Mucosa of descending colon (tissue), 3 donors: ENCODE measurements at regions not wholly inside any gene's neighbourhood (a gene's known extent, or its start where the extent isn't known, plus 50 kb on each side); places are given as distances from the start of the nearest gene placed in this dataset.

Experiments
- ATAC-seq: fragments of 200-7000 bp; cut with Tn5 transposase; one replicate; pipeline ENCODE4 v1.9.1; 2020; ENCODE audit warnings: mild to moderate bottlenecking, moderate library complexity
- DNase-seq, 3 donors: peaks; one replicate each; pipeline ENCODE4 v3.0.0-alpha.2; 2020
- H3K36me3 ChIP-seq: fragments of 200-600 bp; one replicate; pipeline ENCODE4 v1.8.0; 2021; ENCODE audit warnings: low read depth, mild to moderate bottlenecking
- H3K4me1 ChIP-seq: fragments of 200-600 bp; one replicate; pipeline ENCODE4 v1.8.0; 2021; ENCODE audit warnings: low read depth, mild to moderate bottlenecking
- H3K4me3 ChIP-seq: fragments of 200-600 bp; one replicate; pipeline ENCODE4 v1.8.0; 2021; ENCODE audit warnings: mild to moderate bottlenecking
- H3K9me3 ChIP-seq: fragments of 200-600 bp; one replicate; pipeline ENCODE4 v1.8.0; 2021; ENCODE audit warnings: mild to moderate bottlenecking
- CTCF ChIP-seq: fragments of 200-600 bp; IDR thresholded peaks from one replicate; pipeline ENCODE4 v1.8.0; 2022; ENCODE audit warnings: antibody characterized with exemption, mild to moderate bottlenecking
- intact Hi-C, 2 donors: fragments of 100-400 bp; cut with DNase I in 1 of 2; cut with micrococcal nuclease in 1 of 2; formaldehyde crosslinking; loops; one replicate each; pipeline versions ENCODE4 v1.11.0 to v1.11.1; 2022; cut with DNase I, micrococcal nuclease
- donor health status: DM: no; HTN: no; CAD: no; lungs with moderate emphysema.
- donor health status: DM: no; HTN: no; CAD: no.
- donor health status: DM: no; HTN: yes; CAD: no.

- no peak for ATAC-seq
- H3K9me3 ChIP-seq, result no peaks in the 10 kb centered on the region
- no peak for TF ChIP-seq CTCF
- no peak overlapping the region for H3K4me3 ChIP-seq
- intact Hi-C loops, result no loop called here
- H3K4me1 ChIP-seq, result no peaks in the 10 kb centered on the region
- no peaks in the 10 kb centered on the region for H3K36me3 ChIP-seq
- DNase-seq, result no peak
Measured at GRCh38 chr13:75929076-75929475, 292.9 kb downstream of the LMO7 start.

- TF ChIP-seq CTCF, result no peak
- H3K4me1 ChIP-seq, result no peaks in the 10 kb centered on the region
- DNase-seq (no peak), ATAC-seq (no peak)
- intact Hi-C loops, result no loop called here
- no peaks in the 10 kb centered on the region for H3K36me3 ChIP-seq
- H3K9me3 ChIP-seq, result no peaks in the 10 kb centered on the region
- H3K4me3 ChIP-seq, result no peak overlapping the region
Measured at GRCh38 chr13:75927183-75927669, 291.1 kb downstream of the LMO7 start.

- Histone ChIP-seq H3K4me3 (no peak overlapping the region), H3K36me3 (no peaks in the 10 kb centered on the region), H3K9me3 (no peaks in the 10 kb centered on the region), H3K4me1 (no peaks in the 10 kb centered on the region)
- no peak for TF ChIP-seq CTCF
- ATAC-seq (no peak), DNase-seq (no peak)
- intact Hi-C loops, result no loop called here
Measured at GRCh38 chr13:75920536-75920935, 284.4 kb downstream of the LMO7 start.

- intact Hi-C loops, result no loop called here
Measured at GRCh38 chr13:75919660-75920199, 283.6 kb downstream of the LMO7 start.

GRCh38 chr13:75915066-75915465 is 278.9 kb downstream of the LMO7 start:
- DNase-seq (no peak), ATAC-seq (no peak)
- Histone ChIP-seq H3K9me3 (no peaks in the 10 kb centered on the region), H3K4me3 (no peak overlapping the region), H3K4me1 (no peaks in the 10 kb centered on the region), H3K36me3 (no peaks in the 10 kb centered on the region)
- intact Hi-C loops, result no loop called here
- no peak for TF ChIP-seq CTCF

More at GRCh38 chr13:75919660-75920199, 283.6 kb downstream of the LMO7 start:
- Histone ChIP-seq H3K36me3 (no peaks in the 10 kb centered on the region), H3K9me3 (no peaks in the 10 kb centered on the region), H3K4me1 (no peaks in the 10 kb centered on the region), H3K4me3 (no peak overlapping the region)
- no peak for TF ChIP-seq CTCF
- DNase-seq (no peak), ATAC-seq (no peak)

GRCh38 chr13:75913925-75914324 is 277.8 kb downstream of the LMO7 start:
- H3K4me1 ChIP-seq, result no peaks in the 10 kb centered on the region
- DNase-seq, result no peak
- no peak for ATAC-seq
- H3K9me3 ChIP-seq, result no peaks in the 10 kb centered on the region
- H3K36me3 ChIP-seq, result no peaks in the 10 kb centered on the region
- intact Hi-C loops, result no loop called here
- TF ChIP-seq CTCF, result no peak
- H3K4me3 ChIP-seq, result no peak overlapping the region
